Epithelial cell of esophagus (primary cell): ENCODE measurements at regions not wholly inside any gene's neighbourhood (a gene's known extent, or its start where the extent isn't known, plus 50 kb on each side); places are given as distances from the start of the nearest gene placed in this dataset.

Source experiments
- DNase-seq: peaks from one replicate; pipeline ENCODE4 v3.0.0; 2010; ENCODE audit warnings: low read depth
- H3K4me3 ChIP-seq: 2 replicates; pipeline ENCODE4 v1.5.1; 2011; ENCODE audit warnings: mild to moderate bottlenecking, low read length, control low read depth
- TF ChIP-seq, protein P1 (sequence below): IDR thresholded peaks from 2 replicates; pipeline ENCODE4 v1.5.1; 2011; ENCODE audit warnings: low read depth, mild to moderate bottlenecking, low read length, control low read depth, inconsistent platforms; ENCODE audit not compliant: insufficient read depth; ENCODE audit errors: missing control alignments

DNA sequence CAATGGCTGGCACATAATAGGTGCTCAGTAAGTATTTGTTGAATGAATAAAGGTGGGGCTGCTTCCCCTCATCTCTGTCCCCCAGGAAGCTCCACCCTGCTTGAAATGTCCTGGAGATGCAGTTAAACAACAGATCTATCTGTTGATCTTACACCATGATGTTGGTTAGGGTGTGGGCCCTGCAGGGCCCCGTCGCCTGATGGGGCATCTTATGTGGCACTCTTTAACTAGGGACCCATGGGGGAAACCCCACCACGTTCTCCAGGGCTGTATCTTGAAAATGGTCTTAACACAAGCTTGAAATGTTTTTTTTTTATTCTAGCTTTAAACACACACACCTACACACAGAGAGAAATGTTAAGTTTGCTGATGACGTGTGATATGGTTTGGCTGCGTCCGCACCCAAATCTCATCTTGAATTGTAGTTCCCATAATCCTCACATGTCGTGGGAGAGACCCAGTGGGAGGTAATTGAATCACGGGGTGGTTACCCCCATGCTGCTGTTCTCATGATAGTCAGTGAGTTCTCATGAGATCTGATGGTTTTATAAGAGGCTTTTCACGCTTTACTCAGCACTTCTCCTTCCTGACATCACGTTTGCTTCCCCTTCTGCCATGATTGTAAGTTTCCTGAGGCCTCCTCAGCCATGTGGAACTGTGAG is 741.7 kb downstream of the VRK1 start:
- no peak for DNase-seq
- no peak overlapping the region for H3K4me3 ChIP-seq
- TF ChIP-seq, protein P1, sequence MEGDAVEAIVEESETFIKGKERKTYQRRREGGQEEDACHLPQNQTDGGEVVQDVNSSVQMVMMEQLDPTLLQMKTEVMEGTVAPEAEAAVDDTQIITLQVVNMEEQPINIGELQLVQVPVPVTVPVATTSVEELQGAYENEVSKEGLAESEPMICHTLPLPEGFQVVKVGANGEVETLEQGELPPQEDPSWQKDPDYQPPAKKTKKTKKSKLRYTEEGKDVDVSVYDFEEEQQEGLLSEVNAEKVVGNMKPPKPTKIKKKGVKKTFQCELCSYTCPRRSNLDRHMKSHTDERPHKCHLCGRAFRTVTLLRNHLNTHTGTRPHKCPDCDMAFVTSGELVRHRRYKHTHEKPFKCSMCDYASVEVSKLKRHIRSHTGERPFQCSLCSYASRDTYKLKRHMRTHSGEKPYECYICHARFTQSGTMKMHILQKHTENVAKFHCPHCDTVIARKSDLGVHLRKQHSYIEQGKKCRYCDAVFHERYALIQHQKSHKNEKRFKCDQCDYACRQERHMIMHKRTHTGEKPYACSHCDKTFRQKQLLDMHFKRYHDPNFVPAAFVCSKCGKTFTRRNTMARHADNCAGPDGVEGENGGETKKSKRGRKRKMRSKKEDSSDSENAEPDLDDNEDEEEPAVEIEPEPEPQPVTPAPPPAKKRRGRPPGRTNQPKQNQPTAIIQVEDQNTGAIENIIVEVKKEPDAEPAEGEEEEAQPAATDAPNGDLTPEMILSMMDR: no peak

DNA sequence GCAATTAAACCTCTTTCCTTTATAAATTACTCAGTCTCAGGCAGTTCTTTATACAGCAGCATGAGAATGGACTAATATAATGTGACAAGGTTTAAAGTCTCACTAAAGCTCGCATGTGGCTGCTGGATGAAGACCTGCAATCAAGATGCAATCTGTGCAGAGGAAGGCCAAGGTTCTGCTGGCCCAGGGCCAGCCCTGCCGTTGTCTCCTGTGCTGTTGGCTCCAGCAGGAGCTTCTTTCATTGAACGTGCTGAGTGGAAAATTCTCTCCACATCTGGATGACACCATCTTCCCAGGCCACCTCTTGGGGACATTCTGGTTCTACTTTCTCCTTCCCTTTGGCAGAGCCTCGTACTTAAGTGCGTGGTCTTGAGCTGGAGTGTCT is 742.2 kb downstream of the VRK1 start:
- TF ChIP-seq, protein P1: no peak
- DNase-seq: no peak
- H3K4me3 ChIP-seq: no peak overlapping the region

DNA sequence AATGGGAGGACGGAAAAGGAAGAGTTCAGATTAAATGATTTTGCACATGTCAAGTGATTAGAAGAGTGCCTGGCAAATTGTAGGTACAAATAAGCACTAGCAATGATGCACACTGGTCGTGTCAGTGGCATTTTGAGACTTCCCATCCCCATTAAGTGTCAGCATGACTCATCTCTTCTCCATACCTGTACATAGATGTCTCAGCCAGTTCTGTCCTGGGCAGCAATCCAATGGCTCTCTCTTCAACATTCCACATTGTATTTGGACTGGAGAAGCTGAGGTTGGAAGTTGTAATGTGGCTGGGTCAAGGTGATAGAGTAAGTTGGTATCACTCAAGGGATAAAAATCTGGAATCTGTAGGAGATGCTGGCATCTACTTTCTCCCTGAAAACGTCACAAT is 742.7 kb downstream of the VRK1 start:
- peak; percentile 2 for DNase-seq
- H3K4me3 ChIP-seq: no peak overlapping the region

DNA sequence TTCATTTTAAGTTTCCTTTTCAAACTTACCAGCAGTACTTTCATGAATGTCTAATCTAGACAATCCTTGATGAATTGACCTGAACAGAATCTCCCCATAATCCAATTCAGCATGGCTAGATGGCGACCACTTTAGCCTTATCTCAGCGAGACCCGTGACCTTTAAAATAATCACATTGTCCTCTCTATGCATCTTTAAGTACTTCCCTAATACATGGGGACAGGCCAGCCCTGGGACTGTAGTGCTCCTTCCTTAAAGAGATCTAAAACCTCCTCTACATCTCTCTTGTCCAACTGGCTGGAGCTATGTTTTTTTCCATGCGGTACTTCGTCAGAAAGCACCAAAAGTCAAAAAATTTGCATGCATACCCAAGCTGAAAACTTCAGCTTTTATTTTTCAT is 746.0 kb downstream of the VRK1 start:
- TF ChIP-seq, protein P1: no peak
- H3K4me3 ChIP-seq: no peak overlapping the region
- DNase-seq: no peak

More for the DNA sequence above, 742.7 kb downstream of the VRK1 start:
- TF ChIP-seq, protein P1: no peak

DNA sequence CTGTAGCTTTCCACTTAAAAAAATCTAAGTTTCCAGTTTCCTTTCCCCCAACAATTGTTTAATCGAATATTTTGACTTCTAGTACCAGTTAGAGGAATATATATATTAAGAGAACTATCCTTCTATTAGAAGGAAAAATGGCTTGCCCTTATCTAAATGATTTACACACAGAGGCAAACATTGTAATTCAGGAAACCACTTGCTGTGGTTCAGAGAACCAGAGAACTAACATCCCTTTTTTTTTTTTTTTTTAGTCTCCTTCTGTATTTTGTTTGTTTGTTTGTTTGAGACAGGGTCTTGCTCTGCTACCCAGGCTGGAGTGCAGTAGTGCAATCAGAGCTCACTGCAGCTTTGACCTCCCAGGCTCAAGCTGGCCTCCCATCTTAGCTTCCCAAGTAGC is 746.6 kb downstream of the VRK1 start:
- TF ChIP-seq, protein P1: no peak
- no peak for DNase-seq
- no peak overlapping the region for H3K4me3 ChIP-seq

DNA sequence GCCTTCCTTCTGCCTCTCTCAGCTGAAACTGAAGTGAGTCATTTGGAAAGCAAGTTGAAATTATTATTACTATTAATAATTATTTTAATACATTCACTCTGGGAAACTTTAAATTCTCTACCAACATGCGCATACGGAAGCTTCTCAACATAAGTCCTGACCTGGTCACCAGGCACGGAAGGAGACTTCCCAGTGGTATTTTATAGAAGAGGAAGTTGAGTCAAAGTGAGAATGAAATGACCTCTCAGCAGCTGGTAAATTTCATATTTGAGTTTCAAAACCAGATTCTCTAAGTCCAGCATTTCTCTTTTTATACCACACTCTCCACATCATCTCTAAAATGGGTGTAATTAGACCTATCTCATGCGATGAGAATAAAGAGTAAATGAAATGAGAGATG is 747.4 kb downstream of the VRK1 start:
- TF ChIP-seq, protein P1: no peak
- no peak overlapping the region for H3K4me3 ChIP-seq
- DNase-seq: no peak
